ENCODE measurements at regions not wholly inside any gene's neighbourhood (a gene's known extent, or its start where the extent isn't known, plus 50 kb on each side); places are given as distances from the start of the nearest gene placed in this dataset.
A peak's percentile ranks its signal among the peaks of the same experiment; 100 is the strongest.

DNA sequence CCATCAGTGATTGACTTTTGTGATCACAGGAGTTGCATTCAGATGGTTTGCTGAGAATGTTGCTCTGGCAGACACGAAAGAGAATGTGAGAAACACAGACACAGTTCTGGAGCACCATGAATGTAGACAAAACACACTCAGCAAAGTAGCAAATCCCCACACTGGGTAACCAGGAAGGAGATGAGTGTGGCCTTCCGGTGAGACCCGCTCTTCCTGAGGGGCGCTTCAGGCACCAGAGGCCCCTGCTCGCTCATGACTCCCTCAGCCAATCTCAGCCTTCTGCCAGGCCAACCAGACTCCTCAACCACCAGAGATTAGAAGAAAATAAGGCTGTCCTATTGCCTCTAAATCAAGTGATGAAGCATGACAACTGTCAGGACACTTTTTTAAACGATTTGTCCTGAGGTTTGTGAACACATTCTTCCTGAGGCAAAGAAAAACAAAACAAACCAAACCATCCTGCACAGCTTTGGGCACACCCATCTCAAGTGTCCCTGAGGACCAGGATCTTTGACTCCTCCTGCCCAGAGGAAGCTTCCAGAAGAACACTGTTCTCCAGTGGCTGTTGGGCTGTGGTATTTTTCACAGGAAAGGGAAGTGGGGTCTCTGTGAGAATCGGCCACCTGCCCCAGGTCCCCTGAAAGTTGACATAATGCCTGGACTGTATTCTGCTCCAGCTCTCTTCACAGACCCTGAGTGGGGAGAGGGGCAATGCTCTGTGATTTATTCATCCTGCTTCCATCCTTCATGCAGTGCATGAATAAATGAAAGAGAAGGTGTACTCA is 152.8 kb downstream of the BCL11A start:
- Histone ChIP-seq H3K27me3 (ENCODE audit: control insufficient read depth in 2 of 2, insufficient read depth in 2 of 2, low read length in 2 of 2) (no peaks in the 10 kb centered on the region), H3K27ac (ENCODE audit: low read depth, low read length) (no peak overlapping the region), H3K9me3 (ENCODE audit: control insufficient read depth in 2 of 3, low read length in 3 of 3) (no peaks in the 10 kb centered on the region), H3K4me3 (ENCODE audit: low read length) (no peak overlapping the region), H3K4me1 (ENCODE audit: control insufficient read depth in 2 of 2, insufficient read depth in 2 of 2, low read length in 2 of 2) (no peaks in the 10 kb centered on the region), H3K36me3 (ENCODE audit: control insufficient read depth in 2 of 3, insufficient read depth in 3 of 3, low read length in 3 of 3) (no peaks in the 10 kb centered on the region)
- H3K9me3 Mint-ChIP-seq: no peaks in the 10 kb centered on the region
- intact Hi-C loops (cut with micrococcal nuclease): no loop called here
- CTCF ChIA-PET: interaction anchor here (0.6 kb wide), 1 partner anchor 1559 kb away, joined by 3 read pairs; no protein-coding TSS in a partner anchor
- H3K4me3 Mint-ChIP-seq: no peak overlapping the region
- H3K4me1 Mint-ChIP-seq: peaks cover 0 to 5% (median 0%) of the 10 kb centered on the region in 7 donors
- no peaks in the 10 kb centered on the region for H3K36me3 Mint-ChIP-seq
- POLR2A ChIA-PET: no interaction called here
- no peak for DNase-seq
- peaks cover 0 to 7% (median 0%) of the 10 kb centered on the region in 5 donors for H3K27me3 Mint-ChIP-seq
- ATAC-seq: peak; percentile 34
- H3K27ac Mint-ChIP-seq: no peak overlapping the region

DNA sequence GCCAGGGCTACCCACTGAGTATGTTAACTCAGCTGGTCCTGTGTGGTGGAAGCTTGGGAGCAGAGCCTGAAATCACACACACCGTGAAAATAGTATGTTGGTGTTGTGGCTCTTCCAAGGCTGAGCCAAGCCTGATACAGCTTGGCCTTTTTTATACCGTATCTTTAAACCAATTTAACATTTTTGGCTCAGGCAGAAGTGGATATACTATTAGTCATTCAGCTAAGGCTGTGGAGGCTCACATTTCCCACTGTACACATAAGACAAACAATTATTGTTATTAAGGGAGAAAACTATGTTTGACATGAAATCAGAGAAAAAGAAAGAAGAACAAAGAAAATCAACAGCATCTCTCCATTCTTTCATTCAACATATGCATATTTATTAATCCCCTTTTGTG is 159.0 kb downstream of the BCL11A start:
- Mint-ChIP-seq H3K4me3 (no peak overlapping the region), H3K4me1 (peaks cover 0 to 4% (median 0%) of the 10 kb centered on the region in 7 donors), H3K27me3 (peaks cover 0 to 15% (median 0%) of the 10 kb centered on the region in 5 donors), H3K27ac (no peak overlapping the region), H3K36me3 (no peaks in the 10 kb centered on the region), H3K9me3 (no peaks in the 10 kb centered on the region)
- Histone ChIP-seq H3K4me1 (ENCODE audit: control insufficient read depth in 2 of 2, insufficient read depth in 2 of 2, low read length in 2 of 2) (no peaks in the 10 kb centered on the region), H3K36me3 (ENCODE audit: control insufficient read depth in 2 of 3, insufficient read depth in 3 of 3, low read length in 3 of 3) (no peaks in the 10 kb centered on the region), H3K9me3 (ENCODE audit: control insufficient read depth in 2 of 3, low read length in 3 of 3) (no peaks in the 10 kb centered on the region), H3K27ac (ENCODE audit: low read depth, low read length) (no peak overlapping the region), H3K27me3 (ENCODE audit: control insufficient read depth in 2 of 2, insufficient read depth in 2 of 2, low read length in 2 of 2) (no peaks in the 10 kb centered on the region), H3K4me3 (ENCODE audit: low read length) (no peak overlapping the region)
- no peak for ATAC-seq
- intact Hi-C loops (cut with micrococcal nuclease): no loop called here
- ChIA-PET POLR2A (no interaction called here), CTCF (no interaction called here)
- no peak for DNase-seq

DNA sequence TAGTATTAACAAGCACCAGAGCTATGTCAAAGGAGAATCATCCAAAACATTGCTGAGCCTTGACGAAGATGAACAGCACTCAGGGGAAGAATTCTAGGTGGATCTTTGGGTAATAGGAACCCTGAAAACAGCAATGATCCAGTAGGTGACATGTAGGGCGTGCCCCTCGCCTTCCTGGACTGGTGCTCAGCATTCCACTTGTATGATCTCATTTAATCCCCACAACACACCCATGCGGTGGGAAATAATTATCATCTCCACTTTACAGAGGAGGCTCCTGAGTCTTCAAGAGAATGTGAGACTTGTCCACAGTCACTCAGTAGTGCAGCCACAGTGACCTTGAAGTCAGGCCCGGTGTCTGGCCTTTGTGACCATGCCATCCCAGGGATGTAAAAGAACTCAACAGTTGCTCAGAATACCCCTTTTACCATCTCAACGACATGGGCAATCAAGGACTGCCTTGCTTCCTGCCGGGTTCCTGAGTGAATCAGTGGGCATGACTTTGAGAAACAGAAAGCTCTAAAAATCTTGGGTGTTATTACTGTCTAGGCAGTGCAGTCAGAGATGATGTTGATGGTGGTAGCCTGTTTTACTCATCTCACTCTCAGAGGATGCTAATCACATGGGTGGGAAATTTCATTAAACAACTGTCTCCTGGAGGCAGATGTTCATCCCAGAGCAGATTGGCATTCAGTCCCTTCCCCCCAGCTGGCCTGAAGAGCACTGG is 161.6 kb downstream of the BCL11A start:
- CTCF ChIA-PET: no interaction called here
- no peak for ATAC-seq
- Mint-ChIP-seq H3K27ac (no peak overlapping the region), H3K27me3 (peaks cover 0 to 15% (median 5%) of the 10 kb centered on the region in 5 donors), H3K4me3 (no peak overlapping the region), H3K4me1 (peaks cover 0 to 4% (median 0%) of the 10 kb centered on the region in 7 donors), H3K9me3 (no peaks in the 10 kb centered on the region), H3K36me3 (no peaks in the 10 kb centered on the region)
- H3K36me3 ChIP-seq (ENCODE audit: control insufficient read depth in 2 of 3, insufficient read depth in 3 of 3, low read length in 3 of 3): no peaks in the 10 kb centered on the region
- H3K4me1 ChIP-seq (ENCODE audit: control insufficient read depth in 2 of 2, insufficient read depth in 2 of 2, low read length in 2 of 2): no peaks in the 10 kb centered on the region
- intact Hi-C loops (cut with micrococcal nuclease): no loop called here
- DNase-seq: no peak
- no peaks in the 10 kb centered on the region for H3K27me3 ChIP-seq (ENCODE audit: control insufficient read depth in 2 of 2, insufficient read depth in 2 of 2, low read length in 2 of 2)
- H3K4me3 ChIP-seq (ENCODE audit: low read length): no peak overlapping the region
- POLR2A ChIA-PET: no interaction called here
- H3K27ac ChIP-seq (ENCODE audit: low read depth, low read length): no peak overlapping the region
- H3K9me3 ChIP-seq (ENCODE audit: control insufficient read depth in 2 of 3, low read length in 3 of 3): no peaks in the 10 kb centered on the region

DNA sequence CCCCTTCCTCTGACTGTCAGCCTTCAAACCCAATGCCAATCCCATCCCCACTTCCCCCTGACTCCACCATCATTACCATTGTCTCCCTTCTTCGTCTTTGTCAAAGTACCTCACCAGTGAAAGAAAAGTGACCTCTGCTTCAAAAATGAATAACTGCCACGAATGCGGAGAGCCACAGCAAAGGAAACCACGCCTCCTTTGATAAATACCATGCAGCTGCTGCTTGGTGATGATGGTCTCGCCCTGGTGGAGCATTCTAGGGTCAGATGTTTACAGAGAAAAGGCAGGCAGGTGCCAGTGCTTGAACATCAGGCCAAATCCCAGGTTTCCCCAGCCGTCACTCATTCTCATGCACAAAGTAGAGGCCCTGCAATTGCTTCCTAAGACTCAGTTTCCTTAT is 162.2 kb downstream of the BCL11A start:
- POLR2A ChIA-PET: no interaction called here
- H3K4me1 Mint-ChIP-seq: peaks cover 0 to 4% (median 0%) of the 10 kb centered on the region in 7 donors
- ATAC-seq: no peak

DNA sequence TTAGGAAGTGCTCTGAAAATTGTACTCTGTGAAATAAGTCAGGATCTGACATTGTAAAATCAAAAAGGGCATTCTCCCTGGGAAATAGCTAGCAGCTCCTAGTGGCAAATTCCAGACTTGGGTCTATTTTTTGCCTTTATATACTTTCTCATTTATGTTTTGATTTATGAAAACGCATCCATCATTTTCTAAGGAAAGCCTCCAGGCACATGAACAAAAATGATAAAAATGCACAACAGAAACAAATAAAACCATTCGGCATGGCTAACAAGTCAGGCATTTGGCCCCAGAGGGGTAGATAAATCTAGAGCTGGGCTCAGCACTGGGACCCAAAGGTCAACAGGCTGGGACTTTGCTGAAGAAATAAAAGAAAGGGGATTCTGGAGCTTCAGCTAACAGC is 167.0 kb downstream of the BCL11A start:
- Mint-ChIP-seq H3K9me3 (no peaks in the 10 kb centered on the region), H3K36me3 (peaks cover 0 to 3% (median 0%) of the 10 kb centered on the region in 5 donors), H3K4me3 (no peak overlapping the region), H3K27ac (no peak overlapping the region), H3K27me3 (peaks cover 0 to 26% (median 4%) of the 10 kb centered on the region in 5 donors), H3K4me1 (peaks cover 0 to 4% (median 0%) of the 10 kb centered on the region in 7 donors)
- POLR2A ChIA-PET: no interaction called here
- H3K27me3 ChIP-seq (ENCODE audit: control insufficient read depth in 2 of 2, insufficient read depth in 2 of 2, low read length in 2 of 2): no peaks in the 10 kb centered on the region
- H3K4me1 ChIP-seq (ENCODE audit: control insufficient read depth in 2 of 2, insufficient read depth in 2 of 2, low read length in 2 of 2): no peaks in the 10 kb centered on the region
- ATAC-seq (no peak), DNase-seq (no peak)
- H3K9me3 ChIP-seq (ENCODE audit: control insufficient read depth in 2 of 3, low read length in 3 of 3): no peaks in the 10 kb centered on the region
- no peak overlapping the region for H3K4me3 ChIP-seq (ENCODE audit: low read length)
- CTCF ChIA-PET: no interaction called here
- no peaks in the 10 kb centered on the region for H3K36me3 ChIP-seq (ENCODE audit: control insufficient read depth in 2 of 3, insufficient read depth in 3 of 3, low read length in 3 of 3)
- no peak overlapping the region for H3K27ac ChIP-seq (ENCODE audit: low read depth, low read length)
- intact Hi-C loops (cut with micrococcal nuclease): no loop called here

More for the DNA sequence above, 162.2 kb downstream of the BCL11A start:
- Mint-ChIP-seq H3K36me3 (no peaks in the 10 kb centered on the region), H3K27ac (no peak overlapping the region), H3K9me3 (no peaks in the 10 kb centered on the region), H3K27me3 (peaks cover 0 to 15% (median 5%) of the 10 kb centered on the region in 5 donors), H3K4me3 (no peak overlapping the region)
- CTCF ChIA-PET: no interaction called here
- intact Hi-C loops (cut with micrococcal nuclease): no loop called here
- Histone ChIP-seq H3K36me3 (ENCODE audit: control insufficient read depth in 2 of 3, insufficient read depth in 3 of 3, low read length in 3 of 3) (no peaks in the 10 kb centered on the region), H3K4me1 (ENCODE audit: control insufficient read depth in 2 of 2, insufficient read depth in 2 of 2, low read length in 2 of 2) (no peaks in the 10 kb centered on the region), H3K27ac (ENCODE audit: low read depth, low read length) (no peak overlapping the region), H3K27me3 (ENCODE audit: control insufficient read depth in 2 of 2, insufficient read depth in 2 of 2, low read length in 2 of 2) (no peaks in the 10 kb centered on the region), H3K9me3 (ENCODE audit: control insufficient read depth in 2 of 3, low read length in 3 of 3) (no peaks in the 10 kb centered on the region), H3K4me3 (ENCODE audit: low read length) (no peak overlapping the region)
- no peak for DNase-seq

DNA sequence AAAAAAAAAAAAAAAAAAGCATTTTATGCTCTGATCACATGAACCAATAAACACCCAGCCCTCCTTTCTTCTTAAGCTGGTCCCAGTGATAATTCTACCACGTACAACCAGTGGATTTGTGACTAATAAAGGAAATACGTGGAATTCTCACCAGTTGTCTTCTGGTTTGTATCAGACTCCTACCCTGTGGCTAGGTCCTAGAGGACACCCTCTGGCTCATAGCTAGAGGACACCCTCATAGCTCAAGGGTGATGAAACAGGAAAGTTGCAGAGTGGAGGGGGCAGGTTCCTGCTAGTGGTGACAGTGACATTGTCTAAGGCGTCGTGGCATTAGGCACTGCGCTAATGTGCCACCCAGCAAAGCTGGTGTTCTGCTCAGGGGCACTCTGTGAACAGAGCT is 167.8 kb downstream of the BCL11A start:
- no peak overlapping the region for H3K4me3 ChIP-seq (ENCODE audit: low read length)
- no peak overlapping the region for H3K27ac ChIP-seq (ENCODE audit: low read depth, low read length)
- no peaks in the 10 kb centered on the region for H3K36me3 ChIP-seq (ENCODE audit: control insufficient read depth in 2 of 3, insufficient read depth in 3 of 3, low read length in 3 of 3)
- H3K27me3 Mint-ChIP-seq: peaks cover 0 to 28% (median 4%) of the 10 kb centered on the region in 5 donors
- ATAC-seq (peak; percentile 85), DNase-seq (no peak)
- H3K4me1 Mint-ChIP-seq: no peaks in the 10 kb centered on the region
- no peak overlapping the region for H3K4me3 Mint-ChIP-seq
- H3K9me3 Mint-ChIP-seq: no peaks in the 10 kb centered on the region
- intact Hi-C loops (cut with micrococcal nuclease): no loop called here
- H3K4me1 ChIP-seq (ENCODE audit: control insufficient read depth in 2 of 2, insufficient read depth in 2 of 2, low read length in 2 of 2): no peaks in the 10 kb centered on the region
- POLR2A ChIA-PET: no interaction called here
- no peaks in the 10 kb centered on the region for H3K27me3 ChIP-seq (ENCODE audit: control insufficient read depth in 2 of 2, insufficient read depth in 2 of 2, low read length in 2 of 2)
- H3K27ac Mint-ChIP-seq: no peak overlapping the region
- CTCF ChIA-PET: no interaction called here
- peaks cover 0 to 3% (median 0%) of the 10 kb centered on the region in 5 donors for H3K36me3 Mint-ChIP-seq
- H3K9me3 ChIP-seq (ENCODE audit: control insufficient read depth in 2 of 3, low read length in 3 of 3): no peaks in the 10 kb centered on the region

Data from naive thymus-derived CD4-positive, alpha-beta T cell (primary cell).